Fibroblast of lung (primary cell): ENCODE measurements at regions not wholly inside any gene's neighbourhood (a gene's known extent, or its start where the extent isn't known, plus 50 kb on each side); places are given as distances from the start of the nearest gene placed in this dataset.

ENCODE experiments used
- EZH2 ChIP-seq: IDR thresholded peaks from 2 replicates; pipeline ENCODE4 v1.5.1; 2012; ENCODE audit warnings: low read length, control low read depth, mild to moderate bottlenecking; ENCODE audit errors: missing control alignments
- TF ChIP-seq, protein P1 (sequence below), 2 donors: IDR thresholded peaks in 1 of 2; conservative IDR thresholded peaks in 1 of 2; 1 replicate in 1 of 2; 2 replicates in 1 of 2; pipeline ENCODE4 v1.5.1; 2011 to 2012; ENCODE audit warnings: low read length in 2 of 2, control low read depth in 1 of 2, inconsistent platforms in 1 of 2, low read depth in 1 of 2, mild to moderate bottlenecking in 1 of 2

DNA sequence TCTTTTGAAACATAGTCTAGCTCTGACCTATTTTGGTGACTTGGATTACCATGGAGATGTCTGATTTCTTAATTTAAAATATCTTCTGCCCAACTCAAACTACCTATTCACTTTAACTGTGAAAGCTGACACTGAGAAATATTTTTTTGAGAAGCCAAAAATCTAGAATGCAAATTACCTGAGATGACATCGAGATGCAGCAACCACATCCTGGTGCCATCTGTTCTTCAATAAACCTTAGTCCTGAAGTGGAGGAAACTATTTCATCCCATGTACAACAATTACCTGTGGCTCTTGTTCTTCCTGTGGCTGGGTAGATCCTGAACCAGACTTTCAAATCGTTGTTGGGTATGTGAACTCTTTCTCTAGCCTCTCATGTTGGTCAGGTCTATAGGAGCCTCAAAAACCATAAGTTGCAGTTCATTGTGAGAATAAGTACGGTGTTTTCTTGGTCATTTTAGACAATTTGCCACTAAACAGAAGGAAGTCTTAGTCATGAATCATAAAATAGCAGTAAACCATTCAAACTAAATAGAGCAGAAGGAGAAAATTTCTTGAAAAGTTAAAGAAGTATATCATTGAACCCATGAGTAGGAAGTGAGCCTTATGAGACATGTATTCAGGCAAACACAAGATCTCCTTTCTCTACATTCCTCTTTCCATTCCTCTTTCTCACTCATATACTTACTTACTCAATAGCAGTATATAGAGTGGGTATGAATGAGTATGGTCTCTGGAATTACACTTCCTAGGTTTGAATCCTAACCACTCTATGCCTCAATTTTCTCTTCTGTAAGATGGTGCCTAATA is 176.0 kb downstream of the HMHB1 start:
- TF ChIP-seq, protein P1, sequence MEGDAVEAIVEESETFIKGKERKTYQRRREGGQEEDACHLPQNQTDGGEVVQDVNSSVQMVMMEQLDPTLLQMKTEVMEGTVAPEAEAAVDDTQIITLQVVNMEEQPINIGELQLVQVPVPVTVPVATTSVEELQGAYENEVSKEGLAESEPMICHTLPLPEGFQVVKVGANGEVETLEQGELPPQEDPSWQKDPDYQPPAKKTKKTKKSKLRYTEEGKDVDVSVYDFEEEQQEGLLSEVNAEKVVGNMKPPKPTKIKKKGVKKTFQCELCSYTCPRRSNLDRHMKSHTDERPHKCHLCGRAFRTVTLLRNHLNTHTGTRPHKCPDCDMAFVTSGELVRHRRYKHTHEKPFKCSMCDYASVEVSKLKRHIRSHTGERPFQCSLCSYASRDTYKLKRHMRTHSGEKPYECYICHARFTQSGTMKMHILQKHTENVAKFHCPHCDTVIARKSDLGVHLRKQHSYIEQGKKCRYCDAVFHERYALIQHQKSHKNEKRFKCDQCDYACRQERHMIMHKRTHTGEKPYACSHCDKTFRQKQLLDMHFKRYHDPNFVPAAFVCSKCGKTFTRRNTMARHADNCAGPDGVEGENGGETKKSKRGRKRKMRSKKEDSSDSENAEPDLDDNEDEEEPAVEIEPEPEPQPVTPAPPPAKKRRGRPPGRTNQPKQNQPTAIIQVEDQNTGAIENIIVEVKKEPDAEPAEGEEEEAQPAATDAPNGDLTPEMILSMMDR (conservative IDR thresholded peaks at IDR 0.05 in 1 of 2, IDR thresholded peaks at IDR 0.05 in 1 of 2; ENCODE audit: low read depth in 1 of 2, low read length in 2 of 2), result no peak
- TF ChIP-seq EZH2, result no peak
